Hypothalamus (tissue), 51 donors: ENCODE measurements at regions not wholly inside any gene's neighbourhood (a gene's known extent, or its start where the extent isn't known, plus 50 kb on each side); places are given as distances from the start of the nearest gene placed in this dataset.

Experiments used
- DNase-seq, 51 donors: peaks; one replicate each; lab custom pipeline; 2025; lab: John Stamatoyannopoulos, UW

DNA sequence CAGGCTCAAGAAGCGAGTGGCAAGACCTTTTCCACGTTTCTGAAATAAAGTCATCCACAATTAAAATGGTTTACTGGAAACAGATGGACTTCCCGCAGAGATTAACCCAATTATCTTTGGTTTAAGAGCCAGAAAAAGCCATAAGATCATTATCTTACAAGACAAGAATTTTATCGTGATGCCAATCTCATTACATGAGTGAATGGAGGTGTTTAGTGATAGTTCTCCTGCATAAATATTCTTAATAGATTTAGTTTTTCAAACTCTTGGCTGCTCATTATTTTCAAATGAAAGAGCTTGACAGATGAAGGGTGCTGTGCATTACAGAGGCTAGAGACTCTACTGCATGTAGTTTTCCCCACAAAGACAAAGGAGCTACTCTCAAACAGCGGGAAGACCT lies 1028.4 kb upstream of the PIK3C3 start:
- no peak for DNase-seq

DNA sequence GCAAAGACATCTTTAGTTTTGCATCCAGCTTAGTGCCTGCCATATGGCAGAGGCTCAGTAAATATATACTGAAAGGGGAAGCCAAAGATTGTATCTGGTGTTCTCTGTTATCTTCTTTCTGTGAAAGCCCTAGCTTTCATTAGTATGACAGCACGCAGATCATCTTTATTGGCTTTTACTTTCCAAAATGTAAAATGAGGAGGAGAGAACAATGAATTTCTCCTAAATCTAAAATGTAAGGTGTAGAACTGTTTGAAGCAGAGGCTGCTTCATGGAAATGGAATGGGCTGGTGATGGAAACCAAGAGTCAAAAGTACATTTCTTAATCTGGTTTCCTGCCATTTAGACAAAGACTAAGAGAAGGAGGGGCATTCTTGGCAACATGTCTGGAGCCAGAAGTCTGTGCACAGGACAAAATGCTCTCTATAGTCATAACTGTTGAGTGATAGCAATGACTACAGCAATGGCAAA lies 1029.9 kb upstream of the PIK3C3 start:
- DNase-seq = no peak

DNA sequence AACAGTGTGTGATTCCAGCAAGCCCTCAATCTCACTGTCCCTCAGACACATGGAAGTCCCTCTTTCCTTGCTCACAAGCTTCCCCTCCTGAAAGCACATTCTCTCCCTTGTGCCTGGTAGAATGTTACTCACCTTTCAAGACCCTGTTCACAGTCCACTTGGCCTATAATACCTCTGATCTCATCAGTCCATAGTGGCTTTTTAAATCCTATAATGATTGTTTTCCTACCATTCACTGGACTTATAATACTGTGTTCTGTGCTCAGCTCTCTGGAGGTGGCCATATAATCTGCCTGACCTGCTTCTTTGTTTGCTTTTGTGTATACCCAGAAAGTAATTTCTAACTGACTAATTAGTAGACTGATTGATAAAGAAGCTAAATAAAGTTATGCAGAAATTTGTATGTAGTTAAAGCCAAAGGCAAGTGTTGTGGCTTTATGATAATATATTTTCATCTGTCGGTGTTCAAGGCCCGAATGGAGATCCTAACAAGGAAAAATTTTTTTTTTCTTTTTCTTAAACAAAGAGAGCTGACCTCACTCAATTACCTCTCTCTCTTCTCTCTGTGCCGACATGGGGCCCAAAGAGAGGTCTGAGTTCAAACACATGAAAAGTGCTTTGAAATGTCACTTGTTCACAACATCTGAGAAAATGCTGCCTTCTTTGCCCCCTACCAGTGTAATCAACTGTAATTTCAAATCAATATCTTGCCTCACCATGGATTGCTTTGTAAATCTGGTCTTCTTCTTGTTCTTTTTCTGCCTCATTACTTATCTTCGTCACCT lies 1033.0 kb upstream of the PIK3C3 start:
- no peak for DNase-seq

GRCh38 chr18:40917056-40917455 lies 1038.0 kb upstream of the PIK3C3 start:
- DNase-seq = no peak

DNA sequence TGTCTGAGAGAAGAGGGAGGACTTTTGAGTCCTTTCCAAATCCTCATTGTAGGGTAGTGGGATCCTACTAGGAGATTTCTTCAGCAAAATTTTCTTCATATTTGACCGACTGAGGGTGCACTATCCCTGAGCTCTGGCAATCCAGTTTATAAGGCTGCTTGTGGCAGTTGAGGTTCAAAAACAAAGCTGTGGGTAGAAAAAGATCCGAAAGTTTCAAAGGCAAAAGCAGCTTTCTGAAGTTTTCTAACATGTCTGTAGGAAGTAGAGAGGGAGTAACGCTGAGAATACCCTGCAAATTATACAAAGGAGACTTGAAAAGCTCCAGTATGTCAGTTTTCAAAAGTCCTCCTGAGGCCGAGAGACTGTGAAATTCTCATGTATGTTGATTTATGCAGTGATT lies 1039.3 kb upstream of the PIK3C3 start:
- DNase-seq = no peak

- DNase-seq = no peak
Measured at GRCh38 chr18:40911582-40912254, 1043.3 kb upstream of the PIK3C3 start.

DNA sequence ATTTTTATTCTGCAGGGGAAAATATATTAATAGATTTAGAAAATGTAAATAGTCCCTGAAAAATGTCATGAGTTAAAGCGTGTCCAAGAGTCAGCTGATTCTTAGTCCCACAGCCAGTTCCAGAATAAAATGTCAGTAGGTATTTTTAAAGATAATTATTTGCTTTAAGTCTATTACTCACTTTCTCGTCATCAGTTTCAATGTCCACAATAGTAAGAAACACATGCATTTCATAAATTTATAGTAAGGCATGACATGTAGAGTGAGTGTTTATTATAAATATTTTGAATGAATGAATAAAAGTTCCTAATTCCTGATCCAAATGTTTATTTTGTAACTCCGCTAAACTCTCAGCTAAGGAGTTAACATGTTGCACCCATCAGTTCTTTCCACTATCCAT lies 1044.0 kb upstream of the PIK3C3 start:
- no peak for DNase-seq

DNA sequence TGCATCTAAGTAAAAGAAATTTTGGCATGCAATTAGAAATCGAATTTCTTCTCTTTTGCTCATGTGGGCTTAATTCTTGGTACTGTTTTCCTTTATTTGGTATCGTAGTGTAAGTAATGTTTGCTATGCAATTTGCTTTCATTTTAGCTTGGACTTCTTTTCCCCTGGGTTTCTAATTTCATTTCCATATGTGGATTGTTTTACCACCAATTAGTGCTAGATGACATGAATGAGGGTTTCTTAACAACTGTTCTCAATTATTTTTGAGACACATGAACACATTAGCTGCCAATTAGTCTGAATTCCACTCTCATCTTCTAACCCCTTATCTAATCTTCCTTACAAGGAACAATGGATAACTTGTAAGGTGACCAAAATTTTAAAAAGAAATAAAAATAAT lies 1047.2 kb upstream of the PIK3C3 start:
- no peak for DNase-seq

GRCh38 chr18:40904295-40904694 lies 1050.7 kb upstream of the PIK3C3 start:
- no peak for DNase-seq

- no peak for DNase-seq
Measured at GRCh38 chr18:40902436-40902835, 1052.6 kb upstream of the PIK3C3 start.

DNA sequence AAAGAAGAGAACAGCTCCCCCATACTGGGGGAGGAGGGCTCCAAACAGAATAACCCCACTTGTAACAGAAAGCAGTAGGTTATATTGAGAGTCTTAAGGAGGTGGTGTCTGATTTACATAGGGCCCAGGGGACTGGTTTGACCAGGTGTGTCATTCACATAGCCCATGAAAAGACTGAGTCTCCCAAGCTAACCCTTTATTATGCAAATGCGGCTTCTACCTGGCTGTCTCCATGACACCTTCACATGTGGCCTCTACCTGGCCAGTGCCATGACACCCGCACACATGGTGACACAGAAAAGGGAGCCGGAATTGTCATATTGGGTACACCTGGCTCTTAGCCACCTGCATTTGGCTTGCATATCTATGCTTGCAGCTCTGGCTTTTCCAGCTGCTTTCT lies 1057.2 kb upstream of the PIK3C3 start:
- DNase-seq = no peak

- DNase-seq = no peak
Measured at GRCh38 chr18:40883271-40883670, 1071.8 kb upstream of the PIK3C3 start.

DNA sequence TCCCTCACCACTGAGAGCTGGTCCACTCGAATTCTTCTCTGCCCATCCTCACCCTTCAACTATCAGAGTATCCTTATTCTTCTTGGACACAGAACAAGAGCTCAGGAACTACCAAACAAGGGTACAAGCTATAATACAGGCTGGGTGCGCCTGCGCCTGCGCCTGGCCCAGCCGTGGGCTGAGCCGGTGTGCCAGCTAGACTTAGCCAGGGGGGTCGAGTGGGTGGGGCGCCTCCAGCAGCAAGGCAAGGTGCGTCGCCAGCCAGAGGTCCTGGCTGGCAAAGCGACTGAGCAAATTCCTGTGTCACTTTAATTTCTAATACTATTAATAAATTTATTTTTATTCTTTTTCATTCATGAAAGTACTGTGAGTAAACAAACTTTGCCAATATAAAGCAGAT lies 1072.6 kb upstream of the PIK3C3 start:
- DNase-seq = no peak

DNA sequence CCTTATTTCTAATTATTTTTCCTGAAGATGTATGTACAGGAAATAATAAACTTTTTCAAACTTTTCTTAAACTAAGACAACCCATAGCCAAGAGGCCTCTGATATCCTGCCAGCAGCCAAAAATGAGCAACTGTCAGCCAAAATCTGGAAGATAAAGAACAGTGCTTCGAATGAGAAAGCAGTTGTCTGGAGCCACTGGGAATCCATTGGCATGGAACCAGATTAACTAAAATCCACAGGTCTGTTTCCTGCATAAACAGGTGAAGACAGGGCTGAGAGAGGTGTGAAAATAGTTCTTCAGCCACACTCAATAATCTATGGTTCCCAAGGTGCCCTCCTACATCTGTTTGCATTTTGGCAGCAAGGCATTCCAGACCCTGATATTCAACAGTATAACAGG lies 1076.7 kb upstream of the PIK3C3 start:
- DNase-seq = no peak

- no peak for DNase-seq
Measured at GRCh38 chr18:40877096-40877495, 1077.9 kb upstream of the PIK3C3 start.

- DNase-seq = no peak
Measured at GRCh38 chr18:40875101-40875615, 1079.9 kb upstream of the PIK3C3 start.

GRCh38 chr18:40874233-40874632 lies 1080.8 kb upstream of the PIK3C3 start:
- DNase-seq = no peak

DNA sequence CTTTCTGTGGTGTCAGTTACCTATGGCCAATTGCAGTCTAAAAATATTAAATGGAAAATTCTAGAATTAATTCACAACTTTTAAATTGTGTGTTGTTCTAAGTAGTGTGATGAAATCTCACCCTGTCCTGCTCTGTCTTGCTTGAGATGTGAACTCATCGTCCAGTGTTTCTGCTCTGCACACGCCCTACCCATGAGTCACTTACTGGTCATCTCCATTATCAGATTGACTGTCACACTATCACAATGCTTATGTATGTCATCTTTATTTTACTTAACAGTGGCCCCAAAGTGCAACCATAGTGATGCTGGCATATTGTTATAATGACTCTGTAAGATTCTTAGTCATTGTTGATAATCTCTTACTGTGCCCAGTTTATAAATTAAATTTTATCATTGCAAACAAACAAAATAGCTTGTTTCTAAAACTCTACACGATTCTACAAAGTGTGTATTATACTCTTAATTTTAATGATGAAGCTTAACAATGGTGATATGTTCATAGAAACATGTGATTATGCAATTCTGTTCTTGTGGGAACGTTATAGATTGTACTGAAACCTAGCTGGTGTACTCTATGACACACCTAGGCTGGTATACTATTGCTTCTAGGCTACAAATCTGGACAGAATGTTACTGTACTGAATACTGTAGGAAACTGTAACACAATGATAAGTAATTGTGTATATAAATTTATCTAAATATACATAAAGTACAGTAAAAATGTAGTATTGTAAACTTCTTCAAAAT lies 1086.8 kb upstream of the PIK3C3 start:
- DNase-seq = no peak

DNA sequence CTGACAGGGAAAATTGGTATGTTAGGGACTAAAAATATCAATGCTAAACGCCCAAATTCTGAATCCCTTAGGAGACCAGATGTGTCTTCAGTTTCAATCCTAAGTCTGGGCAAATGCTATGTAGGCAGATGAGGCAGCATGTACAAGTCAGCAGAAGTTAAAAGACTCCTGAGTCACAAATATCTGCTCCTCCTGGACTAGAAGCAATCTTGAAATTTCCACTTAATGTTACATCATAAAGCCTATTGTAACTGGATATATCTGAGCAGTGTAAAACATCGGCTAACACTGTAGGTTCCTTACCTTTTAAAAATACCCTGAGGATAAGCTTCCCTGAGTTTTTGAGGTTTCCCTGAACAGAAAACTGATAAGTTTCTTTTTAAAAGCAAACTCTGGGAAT lies 1087.6 kb upstream of the PIK3C3 start:
- no peak for DNase-seq

DNA sequence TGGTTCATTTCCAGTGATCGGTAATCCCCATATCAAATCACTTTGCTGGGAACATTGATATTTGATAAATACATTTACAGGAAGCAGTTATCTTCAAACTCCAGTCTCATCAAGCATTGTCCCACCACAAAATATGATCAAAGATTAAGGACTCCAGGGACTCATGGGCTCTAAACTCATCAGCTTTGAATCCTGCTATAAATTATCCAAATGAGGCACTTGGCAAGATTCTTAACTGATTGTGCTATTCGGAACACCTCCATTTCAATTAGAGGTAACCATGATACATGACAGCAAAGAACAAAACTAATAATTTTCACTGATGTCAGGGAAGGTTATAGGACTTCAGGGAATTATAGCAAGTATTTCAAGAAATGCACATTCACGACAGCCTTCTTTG lies 1088.1 kb upstream of the PIK3C3 start:
- no peak for DNase-seq

- no peak for DNase-seq
Measured at GRCh38 chr18:40866013-40866645, 1088.9 kb upstream of the PIK3C3 start.
